Ascending aorta (tissue), 2 donors: ENCODE measurements at regions not wholly inside any gene's neighbourhood (a gene's known extent, or its start where the extent isn't known, plus 50 kb on each side); places are given as distances from the start of the nearest gene placed in this dataset.

Experiments used
- DNase-seq, 2 donors: peaks; one replicate each; pipeline ENCODE4 v3.0.0-alpha.2; 2019; ENCODE audit warnings: low spot score in 2 of 2
- H3K27ac ChIP-seq, 2 donors: fragments of 200-600 bp; sonication (generic); one replicate each; pipeline ENCODE4 v1.5.1; 2016 to 2017; ENCODE audit warnings: mild to moderate bottlenecking in 1 of 2
- H3K27me3 ChIP-seq: fragments of 200-600 bp; sonication (generic); one replicate; pipeline ENCODE4 v1.5.1; 2017
- H3K36me3 ChIP-seq, 2 donors: fragments of 200-600 bp; sonication (generic); one replicate each; pipeline ENCODE4 v1.5.1; 2016
- H3K4me1 ChIP-seq, 2 donors: fragments of 200-600 bp; sonication (generic); one replicate each; pipeline ENCODE4 v1.5.1; 2016 to 2017; ENCODE audit warnings: mild to moderate bottlenecking in 1 of 2
- H3K4me3 ChIP-seq, 2 donors: fragments of 200-600 bp; sonication (generic); one replicate each; pipeline ENCODE4 v1.5.1; 2016 to 2017; ENCODE audit warnings: mild to moderate bottlenecking in 1 of 2
- H3K9me3 ChIP-seq, 2 donors: fragments of 200-600 bp; sonication (generic); one replicate each; pipeline ENCODE4 v1.5.1; 2016
- CTCF ChIP-seq, 3 experiments: fragments of 200-600 bp in 2 of 3; fragments of 450-650 bp in 1 of 3; sonication (generic) in 2 of 3; IDR thresholded peaks; one replicate each; pipeline ENCODE4 v1.5.1; 2016 to 2019; ENCODE audit warnings: antibody characterized with exemption in 3 of 3, mild to moderate bottlenecking in 1 of 3, moderate library complexity in 1 of 3
- intact Hi-C: fragments of 100-400 bp; cut with DNase I; formaldehyde crosslinking; loops from one replicate; pipeline ENCODE4 v1.15.1; 2023

GRCh38 chr12:66044731-66045130 lies 85.8 kb downstream of the LLPH start:
- no peak overlapping the region for H3K27ac ChIP-seq
- DNase-seq, result no peak
- no peak overlapping the region for H3K4me3 ChIP-seq
- no peaks in the 10 kb centered on the region for H3K27me3 ChIP-seq
- TF ChIP-seq CTCF (IDR thresholded peaks at IDR 0.05), result no peak
- no peaks in the 10 kb centered on the region for H3K36me3 ChIP-seq
- intact Hi-C loops, result no loop called here
- H3K9me3 ChIP-seq, result no peaks in the 10 kb centered on the region
- H3K4me1 ChIP-seq, result no peaks in the 10 kb centered on the region

- Histone ChIP-seq H3K36me3 (no peaks in the 10 kb centered on the region), H3K4me1 (no peaks in the 10 kb centered on the region), H3K27ac (no peak overlapping the region), H3K9me3 (no peaks in the 10 kb centered on the region), H3K4me3 (no peak overlapping the region), H3K27me3 (no peaks in the 10 kb centered on the region)
- TF ChIP-seq CTCF (IDR thresholded peaks at IDR 0.05), result no peak
- DNase-seq, result no peak
- intact Hi-C loops, result no loop called here
These were observed 87.5 kb downstream of the LLPH start for GRCh38 chr12:66043035-66043434.

- Histone ChIP-seq H3K27me3 (no peaks in the 10 kb centered on the region), H3K27ac (no peak overlapping the region), H3K9me3 (no peaks in the 10 kb centered on the region), H3K4me3 (no peak overlapping the region), H3K36me3 (no peaks in the 10 kb centered on the region), H3K4me1 (peaks cover 0 to 1% of the 10 kb centered on the region in 2 donors)
- TF ChIP-seq CTCF (IDR thresholded peaks at IDR 0.05), result no peak
- intact Hi-C loops, result no loop called here
- no peak for DNase-seq
These were observed 88.7 kb downstream of the LLPH start for GRCh38 chr12:66041651-66042363.

GRCh38 chr12:66036317-66036716 lies 94.2 kb downstream of the LLPH start:
- DNase-seq, result peak; percentile 14 to 82
- peak overlapping the region in 1 of 2 donors; percentile 14 for H3K4me3 ChIP-seq
- peaks cover 0 to 16% of the 10 kb centered on the region in 2 donors for H3K4me1 ChIP-seq
- no peaks in the 10 kb centered on the region for H3K27me3 ChIP-seq
- intact Hi-C loops, result loop anchor here (2.0 to 10.0 kb wide), 5 partner anchors 144 to 872 kb away; partner anchors contain the start of genes HELB, LEMD3 and MSRB3
- no peaks in the 10 kb centered on the region for H3K36me3 ChIP-seq
- peak overlapping the region; percentile 76 to 77 for H3K27ac ChIP-seq
- no peak for TF ChIP-seq CTCF (IDR thresholded peaks at IDR 0.05)
- no peaks in the 10 kb centered on the region for H3K9me3 ChIP-seq

- intact Hi-C loops, result loop anchor here (2.0 to 10.0 kb wide), 5 partner anchors 267 to 871 kb away; partner anchors contain the start of genes HELB, LEMD3 and MSRB3
- H3K4me3 ChIP-seq, result no peak overlapping the region
- peak in 2 of 3 experiments; percentile 16 to 40 for TF ChIP-seq CTCF (IDR thresholded peaks at IDR 0.05)
These were observed 95.1 kb downstream of the LLPH start for GRCh38 chr12:66035288-66035966.

More at GRCh38 chr12:66035288-66035966, 95.1 kb downstream of the LLPH start:
- no peaks in the 10 kb centered on the region for H3K27me3 ChIP-seq
- no peaks in the 10 kb centered on the region for H3K9me3 ChIP-seq
- H3K4me1 ChIP-seq, result peaks cover 0 to 16% of the 10 kb centered on the region in 2 donors
- peak overlapping the region; percentile 76 to 77 for H3K27ac ChIP-seq
- DNase-seq, result no peak
- H3K36me3 ChIP-seq, result no peaks in the 10 kb centered on the region
